ENCODE measurements at regions not wholly inside any gene's neighbourhood (a gene's known extent, or its start where the extent isn't known, plus 50 kb on each side); places are given as distances from the start of the nearest gene placed in this dataset.

- TF ChIP-seq EZH2 (IDR thresholded peaks at IDR 0.05; ENCODE audit: low read depth, unreplicated experiment) (no peak), POLR2AphosphoS5 (IDR thresholded peaks at IDR 0.05; ENCODE audit: low read depth) (no peak), JUNB (IDR thresholded peaks at IDR 0.05; ENCODE audit: unreplicated experiment) (no peak), NANOG (IDR thresholded peaks at IDR 0.05; ENCODE audit: borderline replicate concordance) (no peak), STAT1 (IDR thresholded peaks at IDR 0.05; ENCODE audit: unreplicated experiment) (no peak), EZH2phosphoT487 (IDR thresholded peaks at IDR 0.05; ENCODE audit: unreplicated experiment) (no peak), CREB1 (CRISPR knock-in tag; IDR thresholded peaks at IDR 0.05; ENCODE audit: low read depth) (no peak), ZNF331 (CRISPR knock-in tag; IDR thresholded peaks at IDR 0.05; ENCODE audit: low read depth) (no peak), ZNF462 (CRISPR knock-in tag; IDR thresholded peaks at IDR 0.05) (no peak), ZNF114 (CRISPR knock-in tag; IDR thresholded peaks at IDR 0.05) (no peak)
- TF ChIP-seq, protein P1, sequence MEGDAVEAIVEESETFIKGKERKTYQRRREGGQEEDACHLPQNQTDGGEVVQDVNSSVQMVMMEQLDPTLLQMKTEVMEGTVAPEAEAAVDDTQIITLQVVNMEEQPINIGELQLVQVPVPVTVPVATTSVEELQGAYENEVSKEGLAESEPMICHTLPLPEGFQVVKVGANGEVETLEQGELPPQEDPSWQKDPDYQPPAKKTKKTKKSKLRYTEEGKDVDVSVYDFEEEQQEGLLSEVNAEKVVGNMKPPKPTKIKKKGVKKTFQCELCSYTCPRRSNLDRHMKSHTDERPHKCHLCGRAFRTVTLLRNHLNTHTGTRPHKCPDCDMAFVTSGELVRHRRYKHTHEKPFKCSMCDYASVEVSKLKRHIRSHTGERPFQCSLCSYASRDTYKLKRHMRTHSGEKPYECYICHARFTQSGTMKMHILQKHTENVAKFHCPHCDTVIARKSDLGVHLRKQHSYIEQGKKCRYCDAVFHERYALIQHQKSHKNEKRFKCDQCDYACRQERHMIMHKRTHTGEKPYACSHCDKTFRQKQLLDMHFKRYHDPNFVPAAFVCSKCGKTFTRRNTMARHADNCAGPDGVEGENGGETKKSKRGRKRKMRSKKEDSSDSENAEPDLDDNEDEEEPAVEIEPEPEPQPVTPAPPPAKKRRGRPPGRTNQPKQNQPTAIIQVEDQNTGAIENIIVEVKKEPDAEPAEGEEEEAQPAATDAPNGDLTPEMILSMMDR (conservative IDR thresholded peaks at IDR 0.05; ENCODE audit: low read depth in 2 of 2), result no peak
- TF ChIP-seq, protein P2, sequence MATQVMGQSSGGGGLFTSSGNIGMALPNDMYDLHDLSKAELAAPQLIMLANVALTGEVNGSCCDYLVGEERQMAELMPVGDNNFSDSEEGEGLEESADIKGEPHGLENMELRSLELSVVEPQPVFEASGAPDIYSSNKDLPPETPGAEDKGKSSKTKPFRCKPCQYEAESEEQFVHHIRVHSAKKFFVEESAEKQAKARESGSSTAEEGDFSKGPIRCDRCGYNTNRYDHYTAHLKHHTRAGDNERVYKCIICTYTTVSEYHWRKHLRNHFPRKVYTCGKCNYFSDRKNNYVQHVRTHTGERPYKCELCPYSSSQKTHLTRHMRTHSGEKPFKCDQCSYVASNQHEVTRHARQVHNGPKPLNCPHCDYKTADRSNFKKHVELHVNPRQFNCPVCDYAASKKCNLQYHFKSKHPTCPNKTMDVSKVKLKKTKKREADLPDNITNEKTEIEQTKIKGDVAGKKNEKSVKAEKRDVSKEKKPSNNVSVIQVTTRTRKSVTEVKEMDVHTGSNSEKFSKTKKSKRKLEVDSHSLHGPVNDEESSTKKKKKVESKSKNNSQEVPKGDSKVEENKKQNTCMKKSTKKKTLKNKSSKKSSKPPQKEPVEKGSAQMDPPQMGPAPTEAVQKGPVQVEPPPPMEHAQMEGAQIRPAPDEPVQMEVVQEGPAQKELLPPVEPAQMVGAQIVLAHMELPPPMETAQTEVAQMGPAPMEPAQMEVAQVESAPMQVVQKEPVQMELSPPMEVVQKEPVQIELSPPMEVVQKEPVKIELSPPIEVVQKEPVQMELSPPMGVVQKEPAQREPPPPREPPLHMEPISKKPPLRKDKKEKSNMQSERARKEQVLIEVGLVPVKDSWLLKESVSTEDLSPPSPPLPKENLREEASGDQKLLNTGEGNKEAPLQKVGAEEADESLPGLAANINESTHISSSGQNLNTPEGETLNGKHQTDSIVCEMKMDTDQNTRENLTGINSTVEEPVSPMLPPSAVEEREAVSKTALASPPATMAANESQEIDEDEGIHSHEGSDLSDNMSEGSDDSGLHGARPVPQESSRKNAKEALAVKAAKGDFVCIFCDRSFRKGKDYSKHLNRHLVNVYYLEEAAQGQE (IDR thresholded peaks at IDR 0.05; ENCODE audit: unreplicated experiment), result no peak
- TF ChIP-seq, protein P3, sequence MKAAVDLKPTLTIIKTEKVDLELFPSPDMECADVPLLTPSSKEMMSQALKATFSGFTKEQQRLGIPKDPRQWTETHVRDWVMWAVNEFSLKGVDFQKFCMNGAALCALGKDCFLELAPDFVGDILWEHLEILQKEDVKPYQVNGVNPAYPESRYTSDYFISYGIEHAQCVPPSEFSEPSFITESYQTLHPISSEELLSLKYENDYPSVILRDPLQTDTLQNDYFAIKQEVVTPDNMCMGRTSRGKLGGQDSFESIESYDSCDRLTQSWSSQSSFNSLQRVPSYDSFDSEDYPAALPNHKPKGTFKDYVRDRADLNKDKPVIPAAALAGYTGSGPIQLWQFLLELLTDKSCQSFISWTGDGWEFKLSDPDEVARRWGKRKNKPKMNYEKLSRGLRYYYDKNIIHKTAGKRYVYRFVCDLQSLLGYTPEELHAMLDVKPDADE (IDR thresholded peaks at IDR 0.05), result no peak
Measured at GRCh38 chr5:74064225-74064624, 438.2 kb downstream of the ARHGEF28 start.

Measured in GM23338 (cell line).